NCI-H1105 (cell line): ENCODE measurements at regions not wholly inside any gene's neighbourhood (a gene's known extent, or its start where the extent isn't known, plus 50 kb on each side); places are given as distances from the start of the nearest gene placed in this dataset.

Experiments used
- DNase-seq: peaks from one replicate; lab custom pipeline; 2025; lab: John Stamatoyannopoulos, UW

- DNase-seq, result no peak
These were observed 63.6 kb downstream of the NUDT12 start for GRCh38 chr5:103498800-103499551.

- DNase-seq, result no peak
These were observed 64.4 kb downstream of the NUDT12 start for GRCh38 chr5:103498211-103498610.

GRCh38 chr5:103497781-103498180 is 64.8 kb downstream of the NUDT12 start:
- no peak for DNase-seq

DNA sequence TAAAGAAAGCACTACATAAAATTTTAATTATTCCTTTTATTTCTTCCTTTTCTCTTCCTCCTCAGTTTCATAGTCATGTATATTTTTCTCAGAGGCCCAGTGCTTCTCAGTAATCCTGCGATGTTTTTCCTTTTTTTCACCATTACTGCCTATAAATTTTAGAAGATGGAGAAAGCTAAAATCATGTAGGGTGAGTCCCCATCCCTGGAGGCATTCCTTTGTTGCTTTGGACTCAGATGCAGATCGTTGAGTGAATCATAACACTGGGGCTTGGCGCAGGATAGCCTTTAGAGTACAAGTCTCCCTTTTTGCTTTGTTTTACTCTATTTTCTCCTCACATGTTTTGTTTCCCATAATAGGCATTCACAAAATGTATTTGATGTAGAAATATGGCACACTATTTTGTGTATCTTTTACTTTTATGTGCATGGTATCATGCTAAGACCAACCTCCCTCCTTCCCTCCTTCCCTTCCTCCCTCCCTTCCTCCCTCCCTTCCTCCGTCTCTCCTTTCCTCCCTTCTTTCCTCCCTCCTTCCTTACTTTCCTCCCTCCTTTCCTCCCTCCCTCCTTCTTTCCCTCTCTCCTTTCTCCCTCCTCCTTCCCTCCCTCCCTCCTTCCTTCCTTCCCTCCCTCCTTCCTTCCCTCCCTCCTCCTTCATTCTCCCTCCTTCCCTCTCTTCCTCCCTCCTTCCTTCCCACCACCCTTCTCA is 72.4 kb downstream of the NUDT12 start:
- DNase-seq, result no peak

- no peak for DNase-seq
These were observed 73.3 kb downstream of the NUDT12 start for GRCh38 chr5:103489307-103489706.

- no peak for DNase-seq
These were observed 74.6 kb downstream of the NUDT12 start for GRCh38 chr5:103487822-103488493.

GRCh38 chr5:103487218-103487617 is 75.4 kb downstream of the NUDT12 start:
- DNase-seq, result no peak

DNA sequence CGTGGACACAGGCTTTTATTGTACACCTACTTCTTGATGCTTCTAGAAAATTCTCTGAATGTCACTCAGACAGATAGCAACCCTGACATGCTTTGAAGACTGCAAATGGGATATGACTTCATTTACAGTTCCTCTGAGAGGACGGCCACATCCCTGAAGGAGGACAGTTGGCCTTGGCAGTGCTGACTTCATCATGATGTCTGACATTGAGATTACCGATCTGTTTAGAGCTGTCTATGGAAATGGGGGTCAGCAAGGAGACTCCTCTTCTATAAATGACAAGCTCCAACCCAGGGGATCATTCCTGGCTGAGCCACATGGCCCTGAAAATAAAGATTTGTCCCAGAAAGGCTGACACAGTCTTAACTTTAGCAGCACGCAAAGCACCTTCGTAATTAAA is 75.8 kb downstream of the NUDT12 start:
- DNase-seq, result no peak

- DNase-seq, result no peak
These were observed 82.3 kb downstream of the NUDT12 start for GRCh38 chr5:103480246-103480645.

DNA sequence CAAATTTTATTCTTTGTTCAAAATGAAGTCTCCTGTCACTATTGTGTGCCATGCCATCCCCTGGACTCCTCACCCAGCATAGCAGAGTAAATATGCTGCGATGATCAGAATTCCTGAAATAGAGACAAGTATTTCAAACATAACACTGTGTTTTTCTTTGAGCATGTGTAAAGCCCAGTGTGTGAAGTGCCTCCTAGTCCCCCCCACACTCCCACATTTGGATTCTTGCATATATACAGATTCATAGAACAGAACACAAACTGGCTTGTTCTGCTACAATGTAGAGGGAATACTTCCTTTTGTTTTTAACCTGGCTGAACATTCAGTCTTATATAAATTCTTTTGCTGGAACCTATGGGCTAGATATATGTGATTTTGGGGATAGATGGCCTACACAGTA is 84.9 kb downstream of the NUDT12 start:
- DNase-seq, result no peak

DNA sequence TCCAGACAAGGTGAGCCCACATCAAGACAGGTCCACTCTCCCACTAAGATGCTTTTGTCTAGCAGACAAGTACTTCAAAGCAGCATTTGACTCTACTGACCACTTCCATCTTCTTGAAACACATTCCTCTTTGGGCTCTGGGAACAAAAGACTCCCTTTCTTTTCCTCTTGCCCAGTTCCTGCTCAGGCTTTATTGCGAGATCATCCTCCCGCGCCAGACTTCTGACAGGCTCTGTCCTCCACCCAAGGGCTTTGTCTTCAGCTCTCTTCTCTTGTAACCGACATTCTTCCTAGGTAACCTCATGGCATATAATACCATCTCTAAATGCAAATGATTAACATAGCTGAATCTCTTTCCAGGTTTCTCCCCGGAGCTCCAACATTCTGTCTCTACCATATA is 85.8 kb downstream of the NUDT12 start:
- DNase-seq, result no peak

DNA sequence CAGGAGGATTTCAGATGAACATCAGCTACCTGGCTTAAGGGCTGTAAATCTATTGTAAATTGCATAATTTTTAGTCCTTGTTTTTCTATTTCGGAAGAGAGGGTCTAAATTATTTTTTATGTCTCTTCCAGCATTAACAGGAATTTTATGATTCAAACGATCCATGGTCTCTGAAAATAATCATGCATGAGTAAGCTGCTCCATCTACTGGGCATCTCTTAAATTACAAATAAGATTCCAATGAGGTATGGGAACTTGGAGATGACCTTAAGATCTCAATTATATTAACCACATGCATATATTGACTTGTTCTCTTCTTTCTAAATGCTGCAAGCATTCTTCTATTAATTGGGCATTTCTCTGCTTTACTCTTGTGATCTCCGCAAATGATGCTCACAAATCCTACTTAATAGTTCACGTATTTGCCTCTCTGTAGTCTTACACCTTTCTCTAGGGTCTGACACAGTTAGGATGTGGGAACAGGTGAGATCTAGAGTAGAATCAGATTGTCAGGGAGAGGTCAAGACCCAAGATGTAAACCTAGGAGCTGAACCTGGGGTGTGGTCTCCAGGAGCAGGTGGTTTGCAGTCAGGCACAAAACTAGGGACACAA is 86.9 kb downstream of the NUDT12 start:
- DNase-seq, result peak; percentile 1

DNA sequence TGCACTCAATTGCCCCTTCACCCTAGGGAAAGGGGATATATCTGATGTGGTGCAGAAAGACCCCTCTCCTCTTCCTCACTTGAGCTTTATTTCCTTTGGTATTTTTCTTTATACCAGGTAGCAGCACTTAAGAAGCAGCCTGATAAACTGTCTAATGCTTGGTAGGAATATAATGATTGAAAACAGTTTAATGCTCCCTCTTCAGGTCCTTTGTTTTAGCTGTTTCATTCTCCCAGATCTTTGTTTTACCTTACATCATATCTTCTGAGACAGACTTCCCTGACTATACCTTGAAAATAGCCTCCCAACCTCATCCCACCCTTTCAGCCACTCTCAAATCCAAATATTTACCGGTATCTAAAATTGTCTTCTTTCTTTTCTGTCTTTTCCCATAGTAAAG is 87.9 kb downstream of the NUDT12 start:
- DNase-seq, result no peak

- DNase-seq, result no peak
These were observed 88.9 kb downstream of the NUDT12 start for GRCh38 chr5:103473725-103474124.

DNA sequence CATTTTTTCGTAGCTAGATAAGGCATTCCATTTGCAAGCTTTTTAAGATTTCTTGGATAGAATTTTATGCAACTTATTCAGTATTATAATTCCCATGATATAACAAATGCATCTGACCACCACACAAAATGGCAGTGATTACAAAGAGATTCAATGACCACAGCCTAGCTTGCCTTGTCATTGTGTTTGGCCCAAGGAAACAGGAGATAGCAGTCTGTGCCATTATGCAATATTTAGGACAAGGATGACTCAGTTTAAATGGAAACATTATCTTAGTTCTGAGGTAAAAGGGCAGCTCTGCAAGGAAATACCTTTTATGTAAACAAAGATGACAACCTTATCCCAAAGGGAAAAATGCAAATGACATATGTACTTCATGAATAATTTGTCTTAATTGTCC is 89.8 kb downstream of the NUDT12 start:
- DNase-seq, result no peak

DNA sequence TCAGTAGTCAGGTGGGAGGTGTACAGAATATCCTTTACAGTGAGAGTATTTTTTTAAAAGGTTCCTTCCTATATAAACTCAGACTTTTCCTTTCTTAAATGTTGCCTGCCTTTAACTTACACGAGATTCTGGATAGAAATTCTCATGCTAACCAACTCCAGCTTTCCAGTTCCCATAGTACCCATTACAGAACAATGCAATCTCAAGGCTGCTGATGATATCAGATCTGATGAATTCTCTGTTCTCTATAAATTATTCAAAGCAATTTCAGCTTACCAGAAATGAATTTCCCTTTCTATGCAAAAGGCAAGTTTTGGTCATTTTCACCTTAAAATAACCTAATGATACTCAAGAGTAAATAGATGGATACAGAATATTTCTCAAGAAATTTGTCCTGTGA is 90.3 kb downstream of the NUDT12 start:
- DNase-seq, result no peak

GRCh38 chr5:103469288-103470040 is 93.1 kb downstream of the NUDT12 start:
- DNase-seq, result no peak

GRCh38 chr5:103467831-103468230 is 94.8 kb downstream of the NUDT12 start:
- DNase-seq, result no peak

DNA sequence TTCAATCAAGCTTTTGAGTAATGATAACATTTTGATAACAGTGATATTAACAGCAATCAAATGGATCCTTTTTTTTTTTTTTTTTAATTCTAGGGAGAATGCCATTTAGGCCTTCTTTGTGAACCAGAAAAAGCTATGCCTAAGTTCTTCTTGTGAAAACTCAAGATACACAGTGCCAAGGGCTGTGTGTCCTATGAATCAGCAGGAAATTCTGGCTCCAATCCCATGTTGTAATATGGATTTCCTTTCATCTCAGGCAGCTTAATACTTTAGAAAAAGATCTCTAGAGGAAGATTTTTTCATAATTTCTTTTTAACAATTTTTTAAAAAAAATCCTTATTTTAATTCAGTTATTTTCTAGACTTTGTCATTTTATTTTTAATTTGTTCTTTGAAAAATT is 96.1 kb downstream of the NUDT12 start:
- no peak for DNase-seq

- DNase-seq, result no peak
These were observed 96.7 kb downstream of the NUDT12 start for GRCh38 chr5:103465891-103466290.

DNA sequence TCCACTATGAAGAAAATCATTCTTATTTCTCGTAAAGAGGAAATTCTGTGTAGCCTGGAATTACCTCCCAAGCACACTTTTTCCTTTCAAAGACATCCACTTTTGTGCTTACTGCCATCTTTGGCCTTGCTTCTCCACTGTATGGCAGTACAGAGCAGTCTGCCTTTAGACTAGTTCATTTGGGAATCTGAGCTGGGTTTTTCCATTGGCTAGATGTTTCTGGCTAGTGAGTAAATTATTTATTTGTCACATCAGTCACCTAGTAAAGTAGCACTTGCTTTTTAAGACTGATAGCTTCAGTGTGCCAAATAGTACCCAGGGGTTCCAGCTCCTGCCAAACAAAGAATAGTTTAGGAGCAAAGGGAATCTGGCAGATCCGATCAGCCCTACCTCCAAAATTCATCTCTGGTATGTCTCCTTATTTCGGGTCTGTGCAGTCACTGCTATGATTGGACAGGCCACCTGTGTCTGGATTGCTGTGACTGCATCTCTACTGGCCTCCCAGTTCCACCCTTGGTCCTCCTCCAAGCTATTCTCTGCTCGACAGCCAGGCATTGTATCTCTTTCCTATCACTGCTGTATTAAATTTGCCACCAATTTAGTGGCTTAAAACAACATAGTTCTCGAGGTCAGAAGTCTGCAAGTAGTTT is 97.6 kb downstream of the NUDT12 start:
- no peak for DNase-seq
